Stomach (tissue), 4 donors: ENCODE measurements at regions not wholly inside any gene's neighbourhood (a gene's known extent, or its start where the extent isn't known, plus 50 kb on each side); places are given as distances from the start of the nearest gene placed in this dataset.

Source experiments
- POLR2AphosphoS5 ChIP-seq, 3 donors: sonication (generic); formaldehyde crosslinking; IDR thresholded peaks; one replicate each; pipeline ENCODE4 v1.6.1; 2016; ENCODE audit warnings: antibody characterized with exemption in 3 of 3
- TF ChIP-seq, protein P1 (sequence below), 7 experiments: fragments of 450-650 bp in 4 of 7; fragments of 200-600 bp in 3 of 7; sonication (generic) in 3 of 7; IDR thresholded peaks; one replicate each; pipeline ENCODE4 v1.5.1; 2016 to 2019; ENCODE audit warnings: antibody characterized with exemption in 7 of 7, control low read depth in 2 of 7, mild to moderate bottlenecking in 1 of 7

DNA sequence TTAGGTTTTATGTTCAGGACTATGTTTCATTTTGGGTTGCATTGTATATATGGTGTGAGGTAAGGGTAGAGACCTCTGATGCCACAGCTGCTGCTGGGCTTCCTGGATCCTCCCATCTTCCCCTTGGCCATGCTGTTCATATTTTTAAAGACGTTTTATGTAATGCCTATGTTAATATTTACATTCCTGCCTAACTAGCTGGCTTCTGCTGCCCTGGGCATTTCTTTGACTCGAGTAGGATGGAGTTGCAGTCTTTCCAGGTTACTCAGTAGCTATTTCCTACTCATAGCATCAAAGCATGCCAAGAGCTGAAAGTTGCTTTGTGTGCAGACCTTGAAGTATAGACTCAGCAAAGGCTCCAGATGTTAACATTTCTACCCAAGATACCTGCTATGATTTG, 220.5 kb upstream of the CADM1 start:
- TF ChIP-seq, protein P1, sequence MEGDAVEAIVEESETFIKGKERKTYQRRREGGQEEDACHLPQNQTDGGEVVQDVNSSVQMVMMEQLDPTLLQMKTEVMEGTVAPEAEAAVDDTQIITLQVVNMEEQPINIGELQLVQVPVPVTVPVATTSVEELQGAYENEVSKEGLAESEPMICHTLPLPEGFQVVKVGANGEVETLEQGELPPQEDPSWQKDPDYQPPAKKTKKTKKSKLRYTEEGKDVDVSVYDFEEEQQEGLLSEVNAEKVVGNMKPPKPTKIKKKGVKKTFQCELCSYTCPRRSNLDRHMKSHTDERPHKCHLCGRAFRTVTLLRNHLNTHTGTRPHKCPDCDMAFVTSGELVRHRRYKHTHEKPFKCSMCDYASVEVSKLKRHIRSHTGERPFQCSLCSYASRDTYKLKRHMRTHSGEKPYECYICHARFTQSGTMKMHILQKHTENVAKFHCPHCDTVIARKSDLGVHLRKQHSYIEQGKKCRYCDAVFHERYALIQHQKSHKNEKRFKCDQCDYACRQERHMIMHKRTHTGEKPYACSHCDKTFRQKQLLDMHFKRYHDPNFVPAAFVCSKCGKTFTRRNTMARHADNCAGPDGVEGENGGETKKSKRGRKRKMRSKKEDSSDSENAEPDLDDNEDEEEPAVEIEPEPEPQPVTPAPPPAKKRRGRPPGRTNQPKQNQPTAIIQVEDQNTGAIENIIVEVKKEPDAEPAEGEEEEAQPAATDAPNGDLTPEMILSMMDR (IDR thresholded peaks at IDR 0.05), result no peak
- TF ChIP-seq POLR2AphosphoS5 (IDR thresholded peaks at IDR 0.05), result no peak
